ENCODE measurements at regions not wholly inside any gene's neighbourhood (a gene's known extent, or its start where the extent isn't known, plus 50 kb on each side); places are given as distances from the start of the nearest gene placed in this dataset.

DNA sequence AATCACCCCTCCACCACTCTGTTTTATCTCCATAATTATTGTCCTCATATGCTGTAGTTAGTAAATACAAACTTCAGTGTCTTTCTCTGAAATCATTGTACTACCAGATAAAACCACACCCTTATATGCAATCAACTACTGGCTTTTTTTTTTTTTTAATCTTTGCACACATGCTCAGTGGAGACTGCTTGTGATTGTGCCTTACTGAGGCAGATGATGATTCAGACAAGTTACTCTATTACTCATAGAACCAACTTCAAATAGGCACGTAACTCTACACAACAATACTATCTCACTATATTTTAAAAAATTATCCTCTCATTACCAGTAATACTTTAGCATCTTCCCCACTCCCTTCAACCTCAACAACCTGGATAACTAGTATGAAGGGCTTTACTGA is 1278.4 kb upstream of the PIK3C3 start:
- Histone ChIP-seq H3K9me1 (replicated peaks; ENCODE audit: control insufficient read depth, extremely low read depth, insufficient read depth, low read length) (no peaks in the 10 kb centered on the region), H3K9ac (replicated peaks; ENCODE audit: extremely low read depth, insufficient read depth, low read length) (no peak overlapping the region), H3K27ac (ENCODE audit: insufficient read depth, low read depth, low read length) (no peak overlapping the region), H2AFZ (ENCODE audit: low read depth, low read length) (no peak overlapping the region), H3K9me3 (replicated peaks; ENCODE audit: control insufficient read depth, insufficient read depth, low read length) (peaks cover 2% of the 10 kb centered on the region), H4K20me1 (replicated peaks; ENCODE audit: control insufficient read depth, extremely low read depth, insufficient read depth, low read length) (no peaks in the 10 kb centered on the region), H3K36me3 (ENCODE audit: control insufficient read depth in 2 of 2, extremely low read depth in 1 of 2, insufficient read depth in 2 of 2, low read length in 2 of 2) (no peaks in the 10 kb centered on the region), H3K27me3 (ENCODE audit: control insufficient read depth in 2 of 2, insufficient read depth in 2 of 2, low read length in 2 of 2) (no peaks in the 10 kb centered on the region), H3K4me1 (ENCODE audit: control insufficient read depth, extremely low read depth, insufficient read depth, low read length) (no peaks in the 10 kb centered on the region), H3K4me2 (ENCODE audit: insufficient read depth, low read length) (no peak overlapping the region), H3K4me3 (replicated peaks in 1 of 3; ENCODE audit: insufficient read depth in 1 of 3, low read depth in 1 of 3, low read length in 3 of 3) (no peak overlapping the region), H3K79me2 (ENCODE audit: control insufficient read depth, insufficient read depth, low read length) (no peaks in the 10 kb centered on the region)
- no peak for FAIRE-seq
- dilution Hi-C loops (cut with MboI; ENCODE audit: extremely low pct_ligation_motif_present, low sequenced_read_pairs) (no loop called here), intact Hi-C loops (cut with micrococcal nuclease) (no loop called here)
- no TSS peak for BruUV-seq (replicated peaks)
- ChIA-PET CTCF (no interaction called here), POLR2A (no interaction called here)
- DNase-seq (ENCODE audit: low read depth, low spot score) = no peak
- TF ChIP-seq JUN (IDR thresholded peaks at IDR 0.05; ENCODE audit: borderline replicate concordance, insufficient read depth, insufficient read length, low read depth) (no peak), POLR2A (IDR thresholded peaks at IDR 0.05; ENCODE audit: low read depth, low read length) (no peak), MYC (IDR thresholded peaks at IDR 0.05; ENCODE audit: low read depth, low read length) (no peak), EZH2 (IDR thresholded peaks at IDR 0.05; ENCODE audit: borderline replicate concordance, low read depth, low read length, severe bottlenecking) (no peak), GATA2 (IDR thresholded peaks at IDR 0.05; ENCODE audit: insufficient read depth, insufficient read length, low read depth, low read length) (no peak)
- TF ChIP-seq, protein P1, sequence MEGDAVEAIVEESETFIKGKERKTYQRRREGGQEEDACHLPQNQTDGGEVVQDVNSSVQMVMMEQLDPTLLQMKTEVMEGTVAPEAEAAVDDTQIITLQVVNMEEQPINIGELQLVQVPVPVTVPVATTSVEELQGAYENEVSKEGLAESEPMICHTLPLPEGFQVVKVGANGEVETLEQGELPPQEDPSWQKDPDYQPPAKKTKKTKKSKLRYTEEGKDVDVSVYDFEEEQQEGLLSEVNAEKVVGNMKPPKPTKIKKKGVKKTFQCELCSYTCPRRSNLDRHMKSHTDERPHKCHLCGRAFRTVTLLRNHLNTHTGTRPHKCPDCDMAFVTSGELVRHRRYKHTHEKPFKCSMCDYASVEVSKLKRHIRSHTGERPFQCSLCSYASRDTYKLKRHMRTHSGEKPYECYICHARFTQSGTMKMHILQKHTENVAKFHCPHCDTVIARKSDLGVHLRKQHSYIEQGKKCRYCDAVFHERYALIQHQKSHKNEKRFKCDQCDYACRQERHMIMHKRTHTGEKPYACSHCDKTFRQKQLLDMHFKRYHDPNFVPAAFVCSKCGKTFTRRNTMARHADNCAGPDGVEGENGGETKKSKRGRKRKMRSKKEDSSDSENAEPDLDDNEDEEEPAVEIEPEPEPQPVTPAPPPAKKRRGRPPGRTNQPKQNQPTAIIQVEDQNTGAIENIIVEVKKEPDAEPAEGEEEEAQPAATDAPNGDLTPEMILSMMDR (IDR thresholded peaks at IDR 0.05; ENCODE audit: extremely low read depth in 1 of 2, insufficient read depth in 1 of 2, low read depth in 1 of 2, low read length in 2 of 2) = no peak

DNA sequence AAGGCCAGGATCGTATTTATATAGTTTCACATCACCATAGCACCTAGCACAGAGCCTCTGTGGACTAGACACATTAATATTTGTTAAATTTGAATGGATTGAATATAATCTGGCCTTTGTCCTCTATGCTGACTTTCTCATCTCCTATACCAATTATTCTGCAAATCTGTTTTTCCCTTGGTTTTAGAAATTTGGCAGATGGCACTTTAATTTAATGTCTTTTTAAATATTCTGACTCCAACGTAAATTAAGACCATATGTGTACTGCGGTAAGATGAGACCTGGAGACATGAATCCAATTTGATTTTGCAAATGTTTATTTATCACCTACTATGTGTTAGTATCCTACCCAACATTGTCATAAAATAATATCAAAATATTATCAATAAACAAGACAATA is 1281.9 kb upstream of the PIK3C3 start:
- Histone ChIP-seq H3K27me3 (ENCODE audit: control insufficient read depth in 2 of 2, insufficient read depth in 2 of 2, low read length in 2 of 2) (no peaks in the 10 kb centered on the region), H3K4me3 (replicated peaks in 1 of 3; ENCODE audit: insufficient read depth in 1 of 3, low read depth in 1 of 3, low read length in 3 of 3) (no peak overlapping the region), H3K4me1 (ENCODE audit: control insufficient read depth, extremely low read depth, insufficient read depth, low read length) (no peaks in the 10 kb centered on the region), H2AFZ (ENCODE audit: low read depth, low read length) (no peak overlapping the region), H3K9me3 (replicated peaks; ENCODE audit: control insufficient read depth, insufficient read depth, low read length) (peaks cover 4% of the 10 kb centered on the region), H3K9me1 (replicated peaks; ENCODE audit: control insufficient read depth, extremely low read depth, insufficient read depth, low read length) (no peaks in the 10 kb centered on the region), H3K79me2 (ENCODE audit: control insufficient read depth, insufficient read depth, low read length) (no peaks in the 10 kb centered on the region), H3K9ac (replicated peaks; ENCODE audit: extremely low read depth, insufficient read depth, low read length) (no peak overlapping the region), H3K4me2 (ENCODE audit: insufficient read depth, low read length) (no peak overlapping the region), H3K36me3 (ENCODE audit: control insufficient read depth in 2 of 2, extremely low read depth in 1 of 2, insufficient read depth in 2 of 2, low read length in 2 of 2) (no peaks in the 10 kb centered on the region), H3K27ac (ENCODE audit: insufficient read depth, low read depth, low read length) (no peak overlapping the region), H4K20me1 (replicated peaks; ENCODE audit: control insufficient read depth, extremely low read depth, insufficient read depth, low read length) (no peaks in the 10 kb centered on the region)
- no peak for DNase-seq (ENCODE audit: low read depth, low spot score)
- TF ChIP-seq, protein P2, sequence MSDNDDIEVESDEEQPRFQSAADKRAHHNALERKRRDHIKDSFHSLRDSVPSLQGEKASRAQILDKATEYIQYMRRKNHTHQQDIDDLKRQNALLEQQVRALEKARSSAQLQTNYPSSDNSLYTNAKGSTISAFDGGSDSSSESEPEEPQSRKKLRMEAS (IDR thresholded peaks at IDR 0.05; ENCODE audit: insufficient read depth, insufficient read length) = no peak
- FAIRE-seq = no peak
- BruUV-seq (replicated peaks) = no TSS peak
- CTCF ChIA-PET = no interaction called here
- intact Hi-C loops (cut with micrococcal nuclease) (no loop called here), dilution Hi-C loops (cut with MboI; ENCODE audit: extremely low pct_ligation_motif_present, low sequenced_read_pairs) (no loop called here)
- POLR2A ChIA-PET = no interaction called here

All from endothelial cell of umbilical vein (primary cell).